Activated CD8-positive, alpha-beta T cell treated with anti-CD3 and anti-CD28 coated beads, Interleukin-2, amount 10 ng/mL, durations not matched to agents 7 days and 5 days (primary cell): ENCODE measurements at regions not wholly inside any gene's neighbourhood (a gene's known extent, or its start where the extent isn't known, plus 50 kb on each side); places are given as distances from the start of the nearest gene placed in this dataset.

Experiments used
- ATAC-seq: fragments of 150-1000 bp; cut with Tn5 transposase; one replicate; pipeline ENCODE4 v1.10.0; 2021; ENCODE audit warnings: moderate library complexity
- CTCF ChIA-PET: fragments of 350-600 bp; sonication (Branson Sonifier 250); formaldehyde crosslinking; loops from one replicate; lab custom pipeline; 2021; ENCODE audit warnings: antibody characterized with exemption; lab: Charles Lee
- POLR2A ChIA-PET: fragments of 350-600 bp; sonication (Branson Sonifier 250); formaldehyde crosslinking; loops from one replicate; lab custom pipeline; 2021; ENCODE audit warnings: antibody characterized with exemption; lab: Charles Lee
- DNase-seq: peaks from one replicate; pipeline ENCODE4 v3.0.0-alpha.2; 2020
- H3K27ac Mint-ChIP-seq: one replicate; pipeline ENCODE4 v1.8.0; 2021; ENCODE audit warnings: mild to moderate bottlenecking, mixed read lengths
- H3K27me3 Mint-ChIP-seq: one replicate; pipeline ENCODE4 v1.8.0; 2021; ENCODE audit warnings: low read depth, mixed read lengths
- H3K36me3 Mint-ChIP-seq: one replicate; pipeline ENCODE4 v1.8.0; 2021; ENCODE audit warnings: low read depth, mixed read lengths
- H3K4me1 Mint-ChIP-seq: one replicate; pipeline ENCODE4 v1.8.0; 2021; ENCODE audit warnings: low read depth, mixed read lengths
- H3K4me3 Mint-ChIP-seq: one replicate; pipeline ENCODE4 v1.8.0; 2021; ENCODE audit warnings: mild to moderate bottlenecking, mixed read lengths
- H3K9me3 Mint-ChIP-seq: one replicate; pipeline ENCODE4 v1.8.0; 2022; ENCODE audit warnings: mixed read lengths; ENCODE audit not compliant: insufficient read depth

DNA sequence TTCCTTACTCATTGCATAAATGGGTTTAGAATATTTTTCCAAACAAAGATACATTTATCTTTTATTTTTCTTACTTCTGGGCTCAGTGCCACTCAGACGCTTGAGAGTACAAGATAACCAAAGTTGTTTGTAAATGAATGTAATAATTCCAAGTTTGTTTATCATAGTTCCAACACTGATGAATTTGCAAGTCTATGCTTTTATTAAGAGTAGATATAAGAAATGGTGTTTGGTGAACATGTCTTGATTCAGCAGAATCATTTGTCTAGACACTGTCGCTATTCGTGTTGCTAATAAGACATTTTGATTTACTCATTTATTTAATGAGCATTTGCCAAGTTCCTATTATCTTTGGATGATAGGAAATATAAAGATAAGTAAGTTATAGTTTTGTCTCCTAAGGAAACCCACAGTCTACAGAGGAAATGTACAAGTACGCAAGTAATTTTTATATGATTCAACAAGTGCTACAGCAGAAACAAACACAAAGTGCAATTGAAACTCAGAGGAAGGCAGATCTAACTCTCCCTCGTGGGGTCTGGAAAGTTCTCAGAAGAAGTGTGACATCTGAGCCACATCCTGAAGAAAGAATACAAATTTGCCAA lies 132.8 kb upstream of the FSCB start:
- ATAC-seq, result no peak
- H3K27ac Mint-ChIP-seq, result no peak overlapping the region
- CTCF ChIA-PET, result no interaction called here

DNA sequence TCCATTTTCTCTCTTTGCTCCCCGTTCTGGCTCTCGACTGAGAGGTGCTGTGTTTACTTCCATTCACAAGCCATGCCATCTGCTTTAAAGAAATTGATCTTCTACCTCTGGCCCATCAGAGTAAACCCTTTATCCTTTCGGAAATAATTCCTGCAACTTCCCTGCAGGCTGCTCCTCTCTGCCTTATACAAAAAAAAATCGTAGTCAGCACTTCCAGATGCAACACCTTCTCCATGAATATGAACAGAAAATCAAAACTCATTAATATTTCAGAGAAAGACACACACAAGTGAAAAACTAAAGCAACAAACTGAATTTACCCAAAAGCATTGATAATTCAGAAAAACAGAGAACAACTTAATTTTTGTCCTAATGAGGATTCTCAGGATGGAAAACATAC lies 127.6 kb upstream of the FSCB start:
- Mint-ChIP-seq H3K36me3 (no peaks in the 10 kb centered on the region), H3K27ac (no peak overlapping the region), H3K4me3 (no peak overlapping the region), H3K4me1 (no peaks in the 10 kb centered on the region), H3K27me3 (no peaks in the 10 kb centered on the region), H3K9me3 (no peaks in the 10 kb centered on the region)
- no peak for ATAC-seq
- ChIA-PET CTCF (no interaction called here), POLR2A (no interaction called here)
- DNase-seq, result no peak

More for the DNA sequence above, 132.8 kb upstream of the FSCB start:
- H3K27me3 Mint-ChIP-seq, result no peaks in the 10 kb centered on the region
- no peak for DNase-seq
- POLR2A ChIA-PET, result no interaction called here
- no peaks in the 10 kb centered on the region for H3K36me3 Mint-ChIP-seq
- no peak overlapping the region for H3K4me3 Mint-ChIP-seq
- H3K9me3 Mint-ChIP-seq, result no peaks in the 10 kb centered on the region
- H3K4me1 Mint-ChIP-seq, result no peaks in the 10 kb centered on the region

DNA sequence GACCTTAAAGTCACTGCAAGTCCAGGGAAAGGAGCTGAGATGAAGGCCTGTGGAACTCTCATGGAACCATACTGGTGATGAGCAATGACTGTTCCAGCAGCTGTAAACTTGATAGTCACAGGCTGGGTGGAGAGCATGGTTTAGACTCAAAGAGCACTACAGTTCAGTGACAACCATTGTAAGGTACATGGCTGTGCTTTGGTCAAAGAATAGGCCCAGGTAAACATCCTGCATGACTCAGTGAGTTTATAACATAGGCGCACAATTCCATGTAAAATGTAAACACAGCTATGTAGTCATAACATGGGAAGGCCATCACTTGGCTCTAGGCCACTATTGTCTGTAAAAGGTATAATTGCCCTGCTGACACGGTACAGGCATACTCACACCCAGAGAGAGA lies 119.3 kb upstream of the FSCB start:
- H3K4me1 Mint-ChIP-seq, result no peaks in the 10 kb centered on the region
- DNase-seq (no peak), ATAC-seq (no peak)
- no peaks in the 10 kb centered on the region for H3K27me3 Mint-ChIP-seq
- ChIA-PET POLR2A (no interaction called here), CTCF (interaction anchor here (1.3 kb wide), 1 partner anchor 11 kb away, joined by 4 read pairs; no protein-coding TSS in a partner anchor)
- H3K4me3 Mint-ChIP-seq, result no peak overlapping the region
- no peaks in the 10 kb centered on the region for H3K9me3 Mint-ChIP-seq
- H3K27ac Mint-ChIP-seq, result no peak overlapping the region
- no peaks in the 10 kb centered on the region for H3K36me3 Mint-ChIP-seq

DNA sequence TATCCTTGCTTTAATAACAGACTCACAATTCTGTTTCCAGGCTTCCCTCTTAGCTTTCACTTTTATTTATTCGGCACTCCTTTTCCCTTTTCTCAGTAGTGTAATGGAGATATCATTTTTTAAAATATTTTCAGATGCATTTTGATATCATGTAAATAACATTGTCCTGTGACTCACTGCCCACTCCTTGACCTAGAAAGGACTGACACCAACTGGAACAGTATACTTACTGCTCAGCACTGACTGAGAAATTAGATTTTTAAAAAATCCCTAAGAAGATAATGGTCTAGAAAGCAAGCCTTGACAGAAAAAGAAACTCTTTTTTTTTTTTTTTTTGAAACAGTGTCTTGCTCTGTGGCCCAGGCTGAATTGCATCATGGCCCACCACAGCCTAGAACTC lies 118.0 kb upstream of the FSCB start:
- no peak for DNase-seq
- Mint-ChIP-seq H3K27ac (no peak overlapping the region), H3K4me1 (no peaks in the 10 kb centered on the region), H3K36me3 (no peaks in the 10 kb centered on the region), H3K4me3 (no peak overlapping the region), H3K9me3 (no peaks in the 10 kb centered on the region), H3K27me3 (no peaks in the 10 kb centered on the region)
- CTCF ChIA-PET, result interaction anchor here (1.3 kb wide), 1 partner anchor 12 kb away, joined by 4 read pairs; no protein-coding TSS in a partner anchor
- POLR2A ChIA-PET, result no interaction called here
- ATAC-seq, result no peak

DNA sequence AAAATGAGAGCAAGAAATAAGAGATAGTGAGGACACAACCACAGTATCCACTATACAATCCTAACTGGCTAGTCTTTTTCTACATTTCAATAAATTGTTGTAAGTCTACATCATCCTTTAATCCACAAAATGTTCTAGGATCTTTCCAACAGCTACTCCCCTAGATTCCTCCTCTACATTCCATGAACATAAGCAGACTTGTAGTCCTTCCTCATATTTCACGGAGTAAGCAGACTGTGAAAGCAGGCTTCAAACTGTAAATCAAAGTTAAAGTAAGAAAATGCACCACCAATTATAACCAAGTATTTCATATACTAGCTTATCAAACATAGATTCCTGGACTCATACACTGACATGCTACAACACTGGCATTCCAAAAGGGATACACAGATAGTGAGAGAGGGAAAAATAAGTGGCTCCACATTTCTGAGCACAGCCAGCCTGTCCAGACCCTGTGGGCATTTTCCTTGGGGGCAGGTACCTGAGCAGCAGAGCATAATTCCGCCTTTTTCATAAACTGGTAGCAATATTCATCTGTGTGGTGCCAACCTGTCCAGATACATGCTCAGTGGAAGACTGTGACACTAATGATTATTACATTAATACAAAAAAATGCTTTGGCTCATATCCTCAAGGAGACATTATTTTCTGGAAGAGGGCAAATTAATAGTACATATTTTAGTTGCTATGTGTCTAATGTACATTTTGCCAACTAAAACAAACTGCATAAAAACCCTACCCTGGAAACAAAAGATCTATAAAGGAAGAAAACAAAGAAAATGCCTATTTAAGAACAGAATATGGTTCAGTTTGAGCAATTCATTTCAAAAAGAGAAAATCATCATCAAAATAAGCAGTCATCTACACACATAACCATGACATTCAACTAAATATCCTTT lies 113.3 kb upstream of the FSCB start:
- ATAC-seq, result no peak
- DNase-seq, result no peak
- Mint-ChIP-seq H3K27ac (no peak overlapping the region), H3K9me3 (no peaks in the 10 kb centered on the region), H3K36me3 (no peaks in the 10 kb centered on the region), H3K4me1 (no peaks in the 10 kb centered on the region), H3K4me3 (no peak overlapping the region), H3K27me3 (no peaks in the 10 kb centered on the region)
- ChIA-PET POLR2A (no interaction called here), CTCF (no interaction called here)

DNA sequence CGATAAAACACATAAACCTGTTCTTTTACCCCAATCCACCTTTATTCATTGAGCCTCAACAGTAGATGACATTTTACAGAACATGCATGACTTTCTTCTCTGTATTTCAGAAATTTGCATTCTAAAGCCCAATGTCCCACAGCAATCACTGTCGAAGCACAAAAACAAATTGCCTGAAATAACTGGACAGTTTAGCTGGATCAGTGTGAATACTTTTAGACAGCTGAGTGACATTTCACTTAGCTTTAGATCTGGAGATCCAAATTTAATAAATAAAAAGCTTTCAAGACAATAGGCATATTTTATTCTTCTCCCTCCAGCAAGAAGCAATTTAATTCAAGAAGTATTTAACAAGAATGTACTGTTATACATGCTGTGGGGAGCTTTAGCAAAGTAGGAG lies 109.1 kb upstream of the FSCB start:
- H3K36me3 Mint-ChIP-seq, result no peaks in the 10 kb centered on the region
- ChIA-PET POLR2A (no interaction called here), CTCF (no interaction called here)
- H3K4me1 Mint-ChIP-seq, result no peaks in the 10 kb centered on the region
- DNase-seq, result no peak
- no peak overlapping the region for H3K27ac Mint-ChIP-seq
- no peak for ATAC-seq
- no peak overlapping the region for H3K4me3 Mint-ChIP-seq
- H3K9me3 Mint-ChIP-seq, result no peaks in the 10 kb centered on the region
- no peaks in the 10 kb centered on the region for H3K27me3 Mint-ChIP-seq

DNA sequence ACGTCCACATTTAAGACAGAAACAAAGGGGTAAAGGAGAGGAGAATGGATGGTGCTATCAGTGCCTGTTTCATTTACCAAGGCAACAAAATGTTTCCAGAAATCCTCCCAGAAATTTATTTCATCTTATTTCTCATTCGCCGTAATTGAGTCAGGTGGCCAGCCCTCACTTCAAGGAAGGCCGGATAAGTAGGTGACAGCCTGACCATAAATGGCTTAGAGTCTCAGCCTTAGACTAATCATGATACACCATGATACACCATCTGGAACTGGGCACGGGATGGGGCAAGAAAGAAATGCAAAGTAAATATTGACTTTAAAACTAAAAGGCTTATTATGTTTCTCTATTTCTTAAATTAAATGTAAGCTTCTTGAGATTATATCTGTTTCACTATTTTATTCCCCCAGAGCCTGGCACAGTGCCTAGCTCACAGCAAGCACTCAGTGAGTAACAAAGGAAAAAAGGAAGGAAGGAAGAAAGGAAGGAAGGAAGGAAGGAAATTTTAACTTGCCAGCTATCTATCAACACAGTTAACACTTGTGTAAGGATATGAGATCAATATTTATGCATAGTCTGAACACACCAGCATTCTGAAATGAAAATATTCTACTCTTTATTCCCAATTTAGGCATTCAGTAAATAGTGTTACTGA lies 106.1 kb upstream of the FSCB start:
- no peaks in the 10 kb centered on the region for H3K36me3 Mint-ChIP-seq
- no peaks in the 10 kb centered on the region for H3K4me1 Mint-ChIP-seq
- CTCF ChIA-PET, result no interaction called here
- no peak for DNase-seq
- no peak overlapping the region for H3K4me3 Mint-ChIP-seq
- POLR2A ChIA-PET, result no interaction called here
- H3K27me3 Mint-ChIP-seq, result no peaks in the 10 kb centered on the region
- no peaks in the 10 kb centered on the region for H3K9me3 Mint-ChIP-seq
- ATAC-seq, result no peak
- no peak overlapping the region for H3K27ac Mint-ChIP-seq

DNA sequence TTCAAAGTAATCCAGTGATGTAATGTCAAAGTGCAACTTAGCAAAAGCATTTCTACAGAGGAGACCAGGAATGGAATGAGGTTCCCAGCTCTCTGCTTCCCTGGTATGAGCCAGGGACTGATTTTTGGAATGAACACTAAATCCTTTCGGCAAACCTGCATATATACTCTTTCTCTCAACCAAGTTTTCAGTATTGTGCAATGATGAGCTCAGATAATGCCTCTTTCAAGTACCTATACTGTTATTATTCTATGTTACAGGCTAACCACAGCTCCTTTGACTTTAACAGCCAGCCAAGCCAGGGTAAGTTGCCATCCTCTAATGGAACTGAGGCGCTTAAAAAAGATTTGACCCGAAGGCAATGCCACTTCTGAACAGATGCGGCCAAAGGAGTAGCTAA lies 104.9 kb upstream of the FSCB start:
- Mint-ChIP-seq H3K27me3 (no peaks in the 10 kb centered on the region), H3K27ac (no peak overlapping the region), H3K4me1 (no peaks in the 10 kb centered on the region), H3K9me3 (no peaks in the 10 kb centered on the region), H3K4me3 (no peak overlapping the region), H3K36me3 (no peaks in the 10 kb centered on the region)
- ATAC-seq, result no peak
- DNase-seq, result no peak
- ChIA-PET POLR2A (no interaction called here), CTCF (no interaction called here)

DNA sequence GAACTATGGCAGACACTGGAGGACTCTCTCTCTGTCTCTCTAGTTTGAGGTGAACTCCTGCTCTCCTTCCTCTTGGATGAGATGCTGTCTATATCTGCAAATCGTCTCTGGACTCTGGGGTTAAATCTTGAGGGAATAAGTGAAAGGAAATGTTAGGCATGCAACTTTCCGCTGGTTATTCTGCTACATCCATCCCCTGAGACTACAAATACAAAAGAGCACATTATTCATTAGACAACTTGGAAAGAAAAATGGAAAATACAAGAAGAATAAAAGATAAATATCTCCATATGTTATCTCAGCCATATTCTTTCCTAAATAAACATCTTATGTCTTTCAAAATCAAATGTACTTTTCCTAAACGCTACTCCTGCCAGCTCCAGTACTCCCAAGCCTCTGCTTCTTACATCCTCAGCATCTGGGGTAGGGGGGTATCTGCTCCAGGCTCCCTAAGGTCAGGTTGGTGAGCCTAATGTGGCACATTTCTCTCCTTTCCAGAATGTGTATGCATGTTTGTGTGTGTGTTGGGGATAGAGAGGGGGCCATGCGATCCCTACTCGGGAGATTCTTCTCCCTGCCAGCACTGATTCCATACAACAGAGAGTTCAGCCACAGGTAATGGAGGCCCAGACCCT lies 102.9 kb upstream of the FSCB start:
- ATAC-seq (no peak), DNase-seq (no peak)
- ChIA-PET CTCF (no interaction called here), POLR2A (no interaction called here)
- no peaks in the 10 kb centered on the region for H3K9me3 Mint-ChIP-seq
- no peaks in the 10 kb centered on the region for H3K36me3 Mint-ChIP-seq
- H3K27me3 Mint-ChIP-seq, result no peaks in the 10 kb centered on the region
- no peaks in the 10 kb centered on the region for H3K4me1 Mint-ChIP-seq
- H3K4me3 Mint-ChIP-seq, result no peak overlapping the region
- H3K27ac Mint-ChIP-seq, result no peak overlapping the region

DNA sequence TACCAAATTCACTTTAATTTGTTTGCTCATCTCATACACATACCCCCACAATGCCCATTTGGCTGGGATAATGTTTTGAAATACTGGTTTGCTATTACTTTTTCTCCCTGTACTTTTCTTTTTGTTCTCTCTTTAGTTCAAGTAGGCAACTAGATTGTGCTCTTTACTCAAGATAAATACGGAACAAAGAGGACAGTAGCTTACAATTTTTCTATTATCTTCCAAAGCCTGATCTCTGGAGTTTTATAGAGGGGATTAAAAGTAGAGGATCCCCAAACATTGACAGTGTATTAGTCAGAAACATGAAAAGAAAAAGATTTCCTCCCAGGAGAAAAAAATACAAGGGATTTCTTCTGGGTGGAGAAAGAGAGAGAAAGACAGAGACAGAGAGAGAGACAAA lies 102.1 kb upstream of the FSCB start:
- Mint-ChIP-seq H3K9me3 (no peaks in the 10 kb centered on the region), H3K27me3 (no peaks in the 10 kb centered on the region), H3K4me1 (no peaks in the 10 kb centered on the region), H3K36me3 (no peaks in the 10 kb centered on the region), H3K27ac (no peak overlapping the region), H3K4me3 (no peak overlapping the region)
- ATAC-seq (no peak), DNase-seq (no peak)
- ChIA-PET CTCF (no interaction called here), POLR2A (interaction anchor here (0.7 kb wide), 1 partner anchor 78 kb away, joined by 4 read pairs; no protein-coding TSS in a partner anchor)

DNA sequence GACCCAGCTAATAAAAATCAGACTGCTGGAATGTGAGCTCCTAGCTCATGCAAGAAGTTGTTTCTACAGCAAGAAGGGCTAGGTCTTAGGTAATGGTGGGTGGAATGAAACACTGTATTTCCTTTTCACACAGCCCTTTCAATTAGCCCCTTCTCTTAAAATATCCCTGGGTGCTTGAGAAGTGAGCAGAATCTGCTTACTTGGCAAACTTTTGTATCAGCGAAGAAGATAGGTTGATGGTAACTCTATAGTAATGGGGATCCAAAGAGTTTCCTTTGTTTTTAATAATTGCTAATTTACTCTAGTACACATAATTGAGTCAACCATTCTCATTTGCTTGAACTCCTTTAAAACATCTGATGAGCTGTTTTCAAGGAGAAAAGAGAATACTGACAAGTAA lies 100.6 kb upstream of the FSCB start:
- H3K4me3 Mint-ChIP-seq, result no peak overlapping the region
- no peaks in the 10 kb centered on the region for H3K9me3 Mint-ChIP-seq
- no peak overlapping the region for H3K27ac Mint-ChIP-seq
- no peak for DNase-seq
- ChIA-PET POLR2A (no interaction called here), CTCF (no interaction called here)
- no peaks in the 10 kb centered on the region for H3K27me3 Mint-ChIP-seq
- no peaks in the 10 kb centered on the region for H3K36me3 Mint-ChIP-seq
- no peak for ATAC-seq
- no peaks in the 10 kb centered on the region for H3K4me1 Mint-ChIP-seq

DNA sequence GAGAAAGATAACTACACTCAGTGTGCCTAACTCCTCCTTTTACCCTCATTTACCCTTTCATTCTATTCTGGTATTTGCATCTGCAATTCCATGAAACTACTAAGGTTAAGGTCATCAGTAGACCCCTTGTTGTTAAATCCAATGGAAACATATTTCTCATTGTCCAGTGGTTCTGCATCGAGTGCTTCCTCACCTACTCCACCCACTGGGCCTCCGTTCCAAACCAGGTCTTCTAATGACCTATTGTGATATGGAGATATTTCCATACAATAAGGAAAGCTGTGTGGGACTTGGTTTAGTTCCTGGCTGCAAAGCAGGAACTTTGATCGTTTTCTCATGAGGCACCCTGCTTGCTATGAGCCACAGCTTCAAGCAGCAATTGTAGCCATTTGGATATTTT lies 99.5 kb upstream of the FSCB start:
- no peaks in the 10 kb centered on the region for H3K4me1 Mint-ChIP-seq
- ChIA-PET POLR2A (no interaction called here), CTCF (no interaction called here)
- no peak for ATAC-seq
- H3K27me3 Mint-ChIP-seq, result no peaks in the 10 kb centered on the region
- DNase-seq, result no peak
- no peak overlapping the region for H3K4me3 Mint-ChIP-seq
- H3K27ac Mint-ChIP-seq, result no peak overlapping the region
- H3K36me3 Mint-ChIP-seq, result no peaks in the 10 kb centered on the region
- no peaks in the 10 kb centered on the region for H3K9me3 Mint-ChIP-seq
